ENCODE measurements at regions not wholly inside any gene's neighbourhood (a gene's known extent, or its start where the extent isn't known, plus 50 kb on each side); places are given as distances from the start of the nearest gene placed in this dataset.

DNA sequence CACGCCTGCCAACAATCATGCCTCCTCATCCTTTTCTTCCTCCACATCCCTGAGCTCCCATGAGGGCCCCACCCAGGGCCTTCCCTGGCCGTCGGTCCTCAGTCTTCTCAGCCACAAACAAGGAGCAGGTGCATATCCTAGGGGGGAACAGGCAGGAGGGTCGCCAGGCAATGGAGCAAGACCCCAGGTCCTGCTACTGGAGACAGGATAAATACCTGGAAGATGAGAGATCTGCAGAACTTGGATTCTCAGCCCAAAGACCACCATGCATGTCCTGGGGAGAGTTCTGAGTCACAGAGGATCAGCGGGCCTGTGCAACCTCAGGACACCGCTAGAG is 344.7 kb upstream of the TSHZ3 start:
- DNase-seq (ENCODE audit: low read depth in 4 of 4, low spot score in 3 of 4), result no peak

GRCh38 chr19:31694761-31695160 is 345.5 kb upstream of the TSHZ3 start:
- no peak for DNase-seq (ENCODE audit: low read depth in 4 of 4, low spot score in 3 of 4)

DNA sequence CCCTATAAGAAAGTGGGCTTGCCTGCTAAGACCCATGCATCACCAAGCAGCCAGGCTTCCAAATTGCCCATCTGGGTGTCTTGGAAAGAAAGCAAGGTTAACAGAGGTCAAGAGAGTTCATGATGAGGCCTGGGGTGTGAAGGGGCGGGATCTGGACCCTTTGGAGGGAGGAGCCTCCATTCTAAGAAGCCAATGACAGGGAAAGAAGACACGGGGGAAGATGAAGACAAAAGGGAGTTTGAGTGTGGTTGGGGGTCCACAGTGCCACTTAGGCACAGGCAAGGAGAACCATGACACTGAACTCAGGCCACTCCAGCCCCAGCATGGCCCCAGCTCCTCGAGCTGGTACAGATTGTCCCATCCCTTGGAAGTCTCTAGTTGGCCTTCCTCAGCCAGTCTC is 350.2 kb upstream of the TSHZ3 start:
- DNase-seq (ENCODE audit: low read depth in 4 of 4, low spot score in 3 of 4), result no peak

DNA sequence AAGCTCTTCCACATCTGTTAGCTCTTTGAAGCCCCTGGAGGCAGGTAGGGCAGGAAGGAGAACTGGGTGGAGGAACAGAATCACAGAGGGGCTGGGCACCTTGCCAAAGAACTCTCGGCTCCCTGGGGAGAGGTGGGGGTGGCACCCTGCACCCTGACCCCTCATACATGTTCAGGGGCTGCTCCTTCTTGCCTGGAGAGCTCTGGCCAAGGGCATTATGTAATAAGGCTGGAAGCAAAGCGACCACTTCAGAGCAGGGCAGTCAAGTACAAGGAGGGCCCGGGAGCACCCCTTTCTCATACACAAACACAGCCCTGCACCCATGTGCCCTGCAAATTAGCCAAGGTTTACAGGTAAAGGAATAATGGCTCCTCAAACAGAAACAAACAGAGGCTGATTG is 351.9 kb upstream of the TSHZ3 start:
- no peak for DNase-seq (ENCODE audit: low read depth in 4 of 4, low spot score in 3 of 4)

GRCh38 chr19:31705656-31706055 is 356.4 kb upstream of the TSHZ3 start:
- no peak for DNase-seq (ENCODE audit: low read depth in 4 of 4, low spot score in 3 of 4)

DNA sequence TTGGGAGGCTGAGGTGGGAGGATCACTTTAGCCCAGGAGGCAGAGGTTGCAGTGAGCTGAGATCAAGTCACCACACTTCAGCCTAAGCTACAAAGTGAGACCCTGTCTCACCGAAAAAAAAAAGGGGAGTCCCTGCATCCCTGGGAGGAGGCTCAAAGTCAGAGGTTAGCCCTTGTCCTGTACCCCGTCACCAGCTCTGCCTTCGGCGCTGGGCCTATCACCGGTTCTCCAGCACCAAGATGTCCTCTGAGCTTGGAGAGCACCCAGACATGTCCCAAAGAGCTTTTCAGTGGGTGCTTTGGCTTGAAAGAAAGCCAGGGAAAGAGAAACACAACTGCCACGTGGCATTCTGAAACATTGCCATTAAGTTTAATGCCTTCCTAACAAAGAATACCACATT is 356.9 kb upstream of the TSHZ3 start:
- no peak for DNase-seq (ENCODE audit: low read depth in 4 of 4, low spot score in 3 of 4)

GRCh38 chr19:31706691-31707620 is 357.7 kb upstream of the TSHZ3 start:
- peak in 1 of 4 donors; percentile 16 for DNase-seq (ENCODE audit: low read depth in 4 of 4, low spot score in 3 of 4)

DNA sequence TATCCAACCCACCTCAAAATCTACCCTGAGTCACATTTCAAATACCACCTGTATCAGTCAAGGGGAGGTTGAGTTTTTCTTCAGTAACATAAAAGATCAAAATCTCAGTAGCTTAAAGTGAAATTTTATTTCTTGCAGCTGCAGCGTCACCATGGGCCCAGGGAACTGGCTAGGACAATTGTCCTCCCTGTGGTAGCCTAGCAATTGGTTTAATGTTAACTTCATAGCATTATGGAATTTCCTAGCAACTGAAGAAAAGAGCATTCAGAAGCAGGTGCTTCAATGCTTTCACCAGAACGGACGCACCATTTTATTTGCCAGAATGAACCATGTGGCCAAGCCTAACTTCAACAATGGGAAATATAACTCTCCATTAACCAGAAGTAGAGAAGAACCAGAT is 359.3 kb upstream of the TSHZ3 start:
- no peak for DNase-seq (ENCODE audit: low read depth in 4 of 4, low spot score in 3 of 4)

DNA sequence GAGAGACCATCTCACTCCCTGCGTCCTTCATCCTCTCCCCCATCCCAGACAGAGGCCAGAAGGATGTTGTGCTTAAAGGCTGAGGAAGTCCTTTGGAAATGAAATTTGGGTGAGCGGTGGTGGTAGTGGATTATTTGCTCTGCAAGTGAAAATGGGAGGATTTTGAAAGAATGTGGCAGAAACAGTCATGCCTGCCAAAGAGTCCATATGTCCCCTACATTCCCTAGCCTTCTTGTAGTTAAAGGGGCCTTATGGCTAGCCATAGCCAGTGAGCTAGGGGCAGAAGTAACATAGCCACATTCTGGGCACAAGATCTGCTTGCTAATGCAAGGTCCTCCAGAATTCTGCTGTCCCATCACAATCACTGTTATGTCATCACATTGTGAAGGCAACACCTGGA is 360.2 kb upstream of the TSHZ3 start:
- no peak for DNase-seq (ENCODE audit: low read depth in 4 of 4, low spot score in 3 of 4)

- no peak for DNase-seq (ENCODE audit: low read depth in 4 of 4, low spot score in 3 of 4)
These were observed 366.2 kb upstream of the TSHZ3 start for GRCh38 chr19:31715249-31715945.

DNA sequence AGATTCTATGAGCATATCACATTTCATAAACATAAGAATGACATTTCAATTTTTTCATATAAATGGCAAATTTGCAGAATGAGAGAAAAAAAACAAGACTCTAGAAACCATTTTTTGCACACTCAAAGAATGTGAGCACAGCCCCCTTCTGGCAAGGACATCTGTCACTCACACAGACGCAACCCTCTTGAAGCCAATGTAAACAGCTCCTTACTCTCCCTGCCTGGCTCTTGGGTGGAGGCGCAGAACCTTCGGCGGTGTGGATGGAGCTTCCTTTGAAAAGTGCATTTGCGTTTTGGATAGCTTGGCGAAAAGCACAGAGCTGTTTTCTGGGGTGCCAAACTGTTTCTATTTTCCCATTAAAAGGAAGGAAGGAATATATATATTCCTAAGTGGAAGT is 367.6 kb upstream of the TSHZ3 start:
- DNase-seq (ENCODE audit: low read depth in 4 of 4, low spot score in 3 of 4), result no peak

- DNase-seq (ENCODE audit: low read depth in 4 of 4, low spot score in 3 of 4), result no peak
These were observed 368.2 kb upstream of the TSHZ3 start for GRCh38 chr19:31717269-31717923.

DNA sequence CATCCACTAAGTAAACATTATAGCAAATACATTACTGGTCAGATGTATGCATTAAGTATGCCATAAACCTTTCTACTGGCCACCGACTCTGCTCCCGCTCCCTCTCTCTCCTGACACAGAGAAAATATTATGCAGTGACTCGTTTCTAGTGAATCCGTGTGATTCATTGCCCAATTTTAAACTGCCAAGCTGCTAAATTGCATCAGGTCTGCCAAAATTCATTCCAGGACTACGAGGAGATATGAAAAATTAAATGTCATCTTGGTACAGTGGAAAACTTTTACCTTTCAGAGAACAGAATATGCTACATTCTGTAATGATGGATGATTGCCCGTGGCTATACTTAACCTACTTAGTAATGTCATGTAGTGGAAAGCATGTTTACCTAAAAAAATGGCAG is 368.8 kb upstream of the TSHZ3 start:
- no peak for DNase-seq (ENCODE audit: low read depth in 4 of 4, low spot score in 3 of 4)

DNA sequence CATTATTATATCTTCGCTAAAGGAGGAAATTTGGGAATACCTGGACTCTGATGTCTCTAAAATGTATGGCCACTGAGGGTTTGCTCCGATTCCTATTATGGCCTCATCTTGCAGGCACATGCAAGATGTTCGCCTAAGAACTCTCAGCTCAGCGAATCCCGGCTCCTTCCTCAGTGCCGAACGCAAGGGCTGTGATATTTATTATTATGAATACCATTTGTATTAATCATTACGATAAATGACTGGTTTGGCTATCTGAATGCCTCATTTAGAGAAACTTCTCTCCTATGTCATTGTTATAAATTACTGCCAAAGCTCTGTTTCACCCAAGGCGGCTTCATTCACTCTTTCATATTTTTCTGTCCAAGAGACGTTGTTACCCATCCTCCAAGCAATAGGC is 369.7 kb upstream of the TSHZ3 start:
- no peak for DNase-seq (ENCODE audit: low read depth in 4 of 4, low spot score in 3 of 4)

- no peak for DNase-seq (ENCODE audit: low read depth in 4 of 4, low spot score in 3 of 4)
These were observed 373.9 kb upstream of the TSHZ3 start for GRCh38 chr19:31723101-31723500.

GRCh38 chr19:31725051-31725450 is 375.8 kb upstream of the TSHZ3 start:
- DNase-seq (ENCODE audit: low read depth in 4 of 4, low spot score in 3 of 4), result no peak

DNA sequence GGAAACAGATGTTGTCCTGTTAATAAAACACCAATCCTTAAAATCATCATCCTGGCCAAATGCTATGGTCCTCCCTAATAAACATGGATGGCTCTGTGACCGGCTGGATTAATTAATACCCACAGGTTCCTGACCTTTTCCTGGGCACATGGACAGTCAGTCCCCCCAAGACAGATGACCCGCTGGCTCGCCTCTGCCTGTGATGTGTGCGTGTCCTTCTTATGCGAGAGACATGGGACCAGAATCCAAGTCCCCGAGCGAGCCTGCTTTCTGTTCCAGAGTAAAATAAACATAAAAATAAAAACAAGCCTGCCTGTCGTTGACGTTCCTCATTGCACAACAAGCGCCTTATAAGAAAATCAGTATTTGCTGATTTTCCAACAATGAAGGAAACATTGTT is 378.3 kb upstream of the TSHZ3 start:
- DNase-seq (ENCODE audit: low read depth in 4 of 4, low spot score in 3 of 4), result no peak

DNA sequence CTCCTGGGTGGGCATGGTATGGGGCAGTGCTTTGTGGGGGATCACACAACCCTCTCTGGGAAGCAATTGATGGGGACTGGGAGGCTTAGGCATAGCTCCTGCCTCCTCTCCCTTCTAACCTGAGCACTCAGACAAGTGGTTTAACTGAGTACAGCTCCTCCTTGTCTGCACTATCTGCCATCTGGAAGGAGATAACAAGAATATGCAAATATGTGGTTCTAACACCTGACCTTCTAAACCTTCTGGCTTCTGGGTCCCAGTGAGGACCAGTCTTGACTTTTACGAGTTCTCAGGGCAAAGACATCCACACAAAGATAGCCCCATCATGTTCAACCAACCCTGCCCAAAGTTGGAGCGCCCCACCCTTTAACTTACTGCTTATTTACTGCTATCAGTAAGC is 381.0 kb upstream of the TSHZ3 start:
- DNase-seq (ENCODE audit: low read depth in 4 of 4, low spot score in 3 of 4), result no peak

- no peak for DNase-seq (ENCODE audit: low read depth in 4 of 4, low spot score in 3 of 4)
These were observed 384.4 kb upstream of the TSHZ3 start for GRCh38 chr19:31733591-31733990.

DNA sequence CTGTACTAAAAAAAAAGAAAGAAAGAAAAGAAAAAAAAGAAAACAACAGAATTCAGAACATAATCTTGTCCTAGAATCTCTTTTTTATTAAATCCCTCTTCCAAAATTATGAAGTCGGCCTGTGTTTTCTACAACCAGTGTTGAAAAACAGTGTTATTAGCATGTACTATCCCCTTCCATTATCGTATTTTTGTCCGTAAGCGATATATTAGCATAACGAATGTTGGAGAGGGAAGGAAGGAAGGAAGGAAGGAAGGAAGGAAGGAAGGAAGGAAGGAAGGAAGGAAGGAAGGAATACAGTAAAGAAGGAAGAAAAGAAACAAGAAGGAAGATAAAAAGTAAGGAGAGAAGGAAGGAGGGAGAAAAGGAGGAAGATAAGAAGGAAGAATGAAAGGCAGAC is 393.0 kb upstream of the TSHZ3 start:
- DNase-seq (ENCODE audit: low read depth in 4 of 4, low spot score in 3 of 4), result no peak

GRCh38 chr19:31745731-31746130 is 396.5 kb upstream of the TSHZ3 start:
- DNase-seq (ENCODE audit: low read depth in 4 of 4, low spot score in 3 of 4), result no peak

DNA sequence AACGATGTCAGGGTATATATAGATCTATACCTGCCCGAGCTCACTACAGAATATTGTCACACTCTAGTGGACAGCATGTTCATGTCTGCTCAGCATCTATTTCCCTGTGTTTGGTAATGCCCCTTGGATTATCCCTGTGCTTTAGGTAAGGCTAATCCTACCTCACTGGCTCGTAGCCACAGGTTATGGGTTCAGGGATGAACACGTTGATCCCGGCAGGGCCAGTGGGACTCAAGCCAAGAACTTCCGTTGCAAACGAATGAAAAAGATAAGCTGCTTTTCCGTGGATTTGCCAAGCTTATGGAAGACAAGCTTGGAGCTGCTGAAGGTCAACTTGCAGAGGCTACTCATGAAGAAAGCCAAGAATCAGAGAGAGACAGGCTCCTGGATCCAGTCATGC is 400.0 kb upstream of the TSHZ3 start:
- no peak for DNase-seq (ENCODE audit: low read depth in 4 of 4, low spot score in 3 of 4)
